GM18909 (cell line): ENCODE measurements at regions not wholly inside any gene's neighbourhood (a gene's known extent, or its start where the extent isn't known, plus 50 kb on each side); places are given as distances from the start of the nearest gene placed in this dataset.
"Not testable (repeated sequence)": the region's sequence is repeated elsewhere in the genome, so short reads cannot be mapped to it uniquely, and the experiment has no call there.

Experiments
- ATAC-seq: cut with Tn5 transposase; IDR thresholded peaks from one replicate; pipeline ENCODE4 v1.9.1; 2021; ENCODE audit warnings: mild to moderate bottlenecking; ENCODE audit not compliant: unreplicated experiment, poor library complexity

- ATAC-seq = no peak
These were observed 98.9 kb upstream of the GSE1 start for GRCh38 chr16:85514295-85514597.

GRCh38 chr16:85514598-85515318 lies 98.4 kb upstream of the GSE1 start:
- no peak for ATAC-seq

- ATAC-seq = no peak
These were observed 97.8 kb upstream of the GSE1 start for GRCh38 chr16:85515319-85515745.

- no peak for ATAC-seq
These were observed 97.2 kb upstream of the GSE1 start for GRCh38 chr16:85515830-85516397.

GRCh38 chr16:85517154-85517553 lies 96.0 kb upstream of the GSE1 start:
- ATAC-seq = no peak

- no peak for ATAC-seq
These were observed 95.5 kb upstream of the GSE1 start for GRCh38 chr16:85517563-85518179.

GRCh38 chr16:85518398-85519049 lies 94.6 kb upstream of the GSE1 start:
- no peak for ATAC-seq

GRCh38 chr16:85519050-85519440 lies 94.1 kb upstream of the GSE1 start:
- not testable (repeated sequence) for ATAC-seq

GRCh38 chr16:85519540-85520231 lies 93.4 kb upstream of the GSE1 start:
- no peak for ATAC-seq

- ATAC-seq = no peak
These were observed 92.1 kb upstream of the GSE1 start for GRCh38 chr16:85520853-85521521.

GRCh38 chr16:85521552-85522307 lies 91.4 kb upstream of the GSE1 start:
- ATAC-seq = no peak

- ATAC-seq = no peak
These were observed 90.7 kb upstream of the GSE1 start for GRCh38 chr16:85522308-85522841.

- ATAC-seq = no peak
These were observed 90.1 kb upstream of the GSE1 start for GRCh38 chr16:85522842-85523601.

- no peak for ATAC-seq
These were observed 89.3 kb upstream of the GSE1 start for GRCh38 chr16:85523602-85524364.

GRCh38 chr16:85524365-85524629 lies 88.8 kb upstream of the GSE1 start:
- ATAC-seq = no peak

GRCh38 chr16:85524630-85525419 lies 88.3 kb upstream of the GSE1 start:
- ATAC-seq = no peak

GRCh38 chr16:85525420-85526184 lies 87.5 kb upstream of the GSE1 start:
- no peak for ATAC-seq
